GM21619 (cell line): ENCODE measurements at regions not wholly inside any gene's neighbourhood (a gene's known extent, or its start where the extent isn't known, plus 50 kb on each side); places are given as distances from the start of the nearest gene placed in this dataset.

ENCODE experiments used
- ATAC-seq: cut with Tn5 transposase; IDR thresholded peaks from one replicate; pipeline ENCODE4 v1.9.1; 2021; ENCODE audit not compliant: unreplicated experiment

DNA sequence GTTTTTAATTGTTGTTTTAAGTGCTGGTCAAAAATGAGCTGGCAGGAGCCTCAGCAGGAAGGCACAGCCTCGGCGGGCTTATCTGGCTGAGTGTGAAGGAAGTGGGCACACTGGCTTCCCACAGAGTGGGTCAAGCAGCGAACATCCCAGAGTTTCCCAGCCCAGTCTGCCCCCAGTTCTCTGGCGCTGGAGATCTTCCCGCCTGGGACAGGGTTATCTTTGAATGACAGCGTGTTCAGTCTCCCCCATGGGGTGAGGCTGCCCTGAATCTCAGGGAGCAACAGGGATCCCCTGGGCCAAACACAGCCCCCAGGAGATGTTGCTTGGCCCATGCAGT is 122.2 kb upstream of the PTPN1 start:
- ATAC-seq = no peak

DNA sequence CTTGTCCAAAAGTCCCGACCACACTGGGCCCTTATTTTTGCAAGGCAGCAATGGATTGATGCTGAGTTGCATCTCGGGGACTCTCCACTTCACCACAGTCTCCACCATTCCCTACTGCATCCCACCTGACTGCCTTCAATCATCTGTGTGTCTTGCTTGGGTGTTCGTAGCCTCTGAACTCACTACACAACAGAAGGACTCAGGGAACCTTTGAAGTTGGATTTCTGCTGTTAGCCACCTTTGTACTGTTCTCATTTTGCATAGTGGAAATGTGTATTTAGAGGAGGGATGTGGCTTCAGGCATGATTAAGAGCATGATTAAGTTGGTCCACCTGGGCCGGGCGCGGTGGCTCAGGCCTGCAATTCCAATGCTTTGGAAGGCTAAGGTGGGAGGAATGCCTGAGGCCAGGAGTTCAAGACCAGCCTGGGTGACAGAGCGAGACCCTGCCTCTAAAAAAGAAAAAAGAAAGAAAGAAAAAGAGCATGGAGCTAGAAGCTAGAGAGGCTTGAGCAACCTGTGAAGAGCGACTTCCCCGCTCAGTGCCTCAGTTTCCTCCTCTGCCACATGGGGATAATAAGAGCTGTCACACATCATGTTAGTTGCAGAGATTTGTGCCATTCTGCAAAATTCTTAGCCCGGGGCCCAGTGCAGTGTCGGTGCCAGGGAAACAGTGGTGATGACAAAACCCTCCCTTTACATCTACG is 121.3 kb upstream of the PTPN1 start:
- ATAC-seq = no peak

- no peak for ATAC-seq
These were observed 120.8 kb upstream of the PTPN1 start for GRCh38 chr20:50389438-50389807.

GRCh38 chr20:50389808-50390684 is 120.1 kb upstream of the PTPN1 start:
- ATAC-seq = no peak

DNA sequence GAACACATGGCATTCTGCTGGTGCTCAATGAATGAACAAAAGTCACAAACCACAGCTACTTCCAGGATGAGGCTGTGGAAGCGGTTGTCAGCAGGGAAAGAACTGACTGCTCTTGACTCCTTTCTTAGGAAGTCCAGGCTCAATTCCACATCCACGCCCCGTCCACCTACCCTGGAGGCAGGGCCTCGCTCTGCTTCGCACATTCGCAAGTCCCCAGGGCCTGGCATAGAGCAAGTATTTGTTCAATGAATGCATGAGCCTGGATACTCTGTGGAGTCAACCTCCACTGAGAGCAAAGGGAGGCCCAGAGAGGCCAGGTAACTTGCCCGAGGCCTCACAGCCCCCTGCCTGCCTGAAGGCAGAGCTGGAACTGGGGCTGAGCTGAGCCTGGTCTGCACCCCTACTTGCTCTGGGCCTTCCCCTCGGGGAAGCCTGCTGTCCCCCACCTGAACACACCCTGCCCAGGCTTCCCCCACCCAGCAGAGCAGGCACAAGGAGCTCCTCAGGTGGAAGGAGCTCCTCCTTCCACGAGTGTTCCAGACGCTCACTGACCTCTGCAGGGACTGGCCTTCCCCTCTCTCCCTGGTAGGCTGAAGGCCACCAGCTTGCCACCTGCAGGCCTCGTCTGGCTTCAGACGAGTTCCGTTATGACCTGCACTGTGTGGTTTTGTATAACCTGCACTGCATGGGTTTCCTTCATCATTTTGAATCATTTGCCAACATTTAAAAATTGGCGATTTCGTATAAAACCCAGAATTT is 119.3 kb upstream of the PTPN1 start:
- ATAC-seq = no peak

- no peak for ATAC-seq
These were observed 118.6 kb upstream of the PTPN1 start for GRCh38 chr20:50391444-50392137.

DNA sequence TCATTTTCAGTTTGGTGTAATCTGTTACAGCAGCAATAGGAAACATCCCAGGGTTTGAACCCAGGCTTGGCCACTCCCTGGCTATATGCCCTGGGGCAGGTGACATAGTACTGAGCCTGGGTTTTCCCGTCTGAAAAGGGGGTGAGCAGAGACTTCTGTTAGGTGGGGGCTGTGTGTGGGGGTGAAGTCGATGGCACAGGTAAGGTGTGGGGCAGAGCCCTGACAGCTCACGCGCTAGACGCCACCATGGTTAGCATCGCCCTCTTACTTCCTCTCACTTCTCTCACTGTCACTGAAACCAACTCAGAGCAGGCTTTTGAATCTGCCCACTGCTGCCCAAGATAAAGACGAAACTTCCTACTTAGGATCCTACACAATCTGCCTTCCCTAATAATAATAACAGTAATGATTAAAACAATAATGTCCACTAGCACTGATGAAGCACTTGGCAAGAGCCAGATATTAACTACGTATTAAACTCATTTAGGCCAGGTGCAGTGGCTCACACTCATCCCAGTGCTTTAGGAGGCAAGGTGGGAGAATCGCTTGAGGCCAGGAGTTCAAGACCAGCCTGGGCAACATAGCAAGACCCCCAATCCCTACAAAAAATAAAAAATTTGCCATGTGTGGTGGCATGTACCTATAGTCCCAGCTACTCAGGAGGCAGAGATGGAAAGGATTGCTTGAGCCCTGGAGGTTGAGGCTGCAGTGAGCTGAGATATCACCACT is 117.9 kb upstream of the PTPN1 start:
- no peak for ATAC-seq

- ATAC-seq = no peak
These were observed 116.9 kb upstream of the PTPN1 start for GRCh38 chr20:50393242-50393641.

DNA sequence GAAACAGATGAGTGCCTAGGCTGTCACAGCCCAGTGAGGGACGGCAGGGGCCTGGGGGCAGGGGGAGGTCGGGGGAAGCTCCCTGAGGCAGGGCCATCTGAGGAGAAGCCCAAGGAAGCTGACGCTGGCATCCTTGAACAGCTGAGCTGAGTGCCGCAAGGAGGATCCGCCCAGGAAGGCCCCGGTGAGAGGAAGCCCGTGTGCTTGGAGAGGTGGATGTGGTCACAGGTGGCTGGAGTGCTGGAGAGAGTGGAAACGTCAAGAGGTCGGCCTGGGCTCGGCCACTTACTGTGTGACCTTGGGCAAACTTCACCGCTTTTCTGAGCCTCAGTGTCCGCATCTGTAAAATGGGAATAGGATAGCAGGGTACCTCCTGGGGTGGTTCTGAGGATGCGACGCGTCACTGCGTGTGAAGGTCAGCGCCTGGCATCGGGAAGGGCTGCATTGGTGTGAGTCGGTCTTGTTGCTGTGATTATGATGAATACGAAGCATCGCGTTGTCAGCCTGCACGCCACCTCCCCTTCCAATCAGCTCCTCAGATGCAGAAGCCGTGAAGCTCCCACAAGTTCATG is 116.1 kb upstream of the PTPN1 start:
- no peak for ATAC-seq

GRCh38 chr20:50394569-50394968 is 115.6 kb upstream of the PTPN1 start:
- ATAC-seq = no peak

DNA sequence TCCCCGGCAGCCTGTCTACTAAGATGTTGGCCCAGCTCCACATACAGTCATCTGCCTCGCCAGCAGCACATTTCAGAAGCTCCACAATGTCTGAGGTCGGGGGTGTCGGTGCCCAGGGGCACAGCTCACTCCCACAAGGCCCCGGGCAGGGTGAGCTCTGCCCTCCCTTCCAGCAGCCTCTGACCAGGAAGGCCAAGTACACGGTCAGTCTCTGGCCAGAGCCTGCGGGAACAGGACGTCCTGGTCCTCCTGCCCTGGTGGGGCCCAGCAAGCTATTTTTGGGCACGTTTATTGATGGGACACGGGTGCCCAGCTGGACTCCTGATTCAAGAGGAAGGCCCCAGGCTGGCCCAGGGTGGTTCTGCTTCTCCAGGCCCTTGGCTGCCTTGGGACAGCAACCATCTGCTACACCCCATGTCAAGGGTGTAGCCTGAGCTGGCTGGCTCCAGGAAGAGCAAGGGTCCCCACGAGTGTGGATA is 114.9 kb upstream of the PTPN1 start:
- ATAC-seq = no peak

GRCh38 chr20:50395914-50396488 is 114.2 kb upstream of the PTPN1 start:
- ATAC-seq = no peak

DNA sequence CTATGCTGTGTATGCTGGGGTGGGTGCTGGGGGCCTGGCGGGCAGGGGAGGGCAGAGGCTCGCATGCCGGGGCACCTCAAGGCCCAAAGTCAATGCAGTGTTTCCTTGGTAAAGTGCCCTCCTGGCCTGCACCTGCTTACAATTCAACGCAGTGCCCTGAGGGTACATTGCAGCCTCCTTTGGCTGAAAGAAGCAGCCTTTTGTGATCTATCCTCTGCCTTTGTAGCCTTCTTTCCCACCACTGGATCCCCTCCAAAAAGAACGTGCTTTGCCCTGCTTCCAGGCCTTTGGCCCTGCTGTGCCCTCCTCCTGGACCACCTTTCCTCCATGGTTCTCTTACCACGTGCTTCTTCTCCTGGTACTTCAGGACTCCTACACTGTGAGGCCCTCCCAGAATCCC is 113.6 kb upstream of the PTPN1 start:
- ATAC-seq = no peak

DNA sequence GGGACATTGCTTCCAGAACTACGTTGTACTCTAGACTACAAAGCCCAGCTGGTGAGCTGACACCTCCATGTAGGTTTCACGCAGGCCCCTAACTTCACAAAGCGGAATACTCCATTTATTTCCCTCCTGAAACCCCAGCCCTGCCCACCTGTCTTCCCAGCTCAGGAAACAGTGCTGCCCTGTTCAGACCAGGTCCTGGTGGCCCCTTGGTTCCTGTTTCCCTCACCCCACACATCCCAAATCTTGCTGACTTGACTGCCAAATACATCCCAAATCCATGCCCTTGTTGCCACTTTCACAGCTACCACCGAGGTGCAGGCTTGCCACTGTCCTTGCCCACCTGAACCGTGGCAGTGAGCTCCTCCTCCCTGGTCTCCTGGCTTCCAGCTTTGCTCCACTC is 113.1 kb upstream of the PTPN1 start:
- ATAC-seq = no peak

GRCh38 chr20:50398064-50398463 is 112.1 kb upstream of the PTPN1 start:
- ATAC-seq = no peak

GRCh38 chr20:50398471-50398820 is 111.7 kb upstream of the PTPN1 start:
- ATAC-seq = no peak

DNA sequence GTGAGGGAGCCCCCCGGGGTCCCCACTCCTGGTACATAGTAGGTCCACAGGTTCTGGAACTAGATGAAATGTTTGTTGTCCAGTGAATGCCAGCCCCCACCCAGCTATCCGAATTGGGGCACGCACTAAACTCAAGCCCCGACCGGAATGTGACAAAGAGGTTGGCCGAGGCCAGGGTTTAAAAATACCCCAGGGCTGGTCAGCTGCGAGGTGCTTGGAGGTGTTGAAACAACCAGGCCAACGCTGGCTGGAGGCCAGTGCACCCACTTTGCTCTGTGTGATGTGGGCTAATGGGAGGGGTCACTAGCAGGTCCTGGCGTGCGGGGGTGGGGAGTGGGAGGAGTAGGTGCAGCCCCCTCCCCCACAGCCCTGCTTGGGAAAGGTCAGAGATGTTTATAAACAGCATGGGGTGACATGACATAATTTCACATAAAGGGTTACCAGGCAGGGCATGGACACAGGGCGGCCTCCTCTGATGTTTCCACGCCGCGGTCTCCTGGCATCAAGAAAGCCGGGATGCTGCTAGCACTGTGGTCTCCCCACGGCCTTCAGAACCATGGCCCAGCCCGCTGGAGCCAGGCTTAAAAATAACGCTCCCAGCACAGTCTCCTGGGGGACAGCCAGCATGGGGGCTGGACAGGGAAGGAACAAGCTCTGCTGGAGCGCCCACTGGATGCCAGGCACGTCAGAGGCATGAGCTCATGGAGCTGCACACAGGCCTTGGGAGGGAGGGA is 111.2 kb upstream of the PTPN1 start:
- ATAC-seq = no peak

DNA sequence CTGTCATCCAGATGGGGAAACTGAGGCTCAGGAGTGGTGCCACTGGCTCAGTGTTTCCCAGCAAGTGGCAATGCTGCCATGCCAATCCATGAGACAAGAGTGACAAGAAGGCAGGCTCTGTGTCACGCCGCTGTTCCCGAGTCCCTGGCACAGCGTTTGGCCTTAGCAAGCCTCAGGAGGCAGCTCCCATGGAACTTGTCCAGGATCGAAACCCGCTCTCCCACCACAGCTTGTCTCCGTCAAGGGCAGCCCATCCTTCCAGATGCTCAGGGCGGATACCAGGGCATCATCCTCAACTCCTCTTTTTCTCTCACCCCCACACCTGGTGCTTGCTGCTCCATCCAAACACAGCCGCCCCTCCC is 110.6 kb upstream of the PTPN1 start:
- no peak for ATAC-seq
